ENCODE measurements at regions not wholly inside any gene's neighbourhood (a gene's known extent, or its start where the extent isn't known, plus 50 kb on each side); places are given as distances from the start of the nearest gene placed in this dataset.

DNA sequence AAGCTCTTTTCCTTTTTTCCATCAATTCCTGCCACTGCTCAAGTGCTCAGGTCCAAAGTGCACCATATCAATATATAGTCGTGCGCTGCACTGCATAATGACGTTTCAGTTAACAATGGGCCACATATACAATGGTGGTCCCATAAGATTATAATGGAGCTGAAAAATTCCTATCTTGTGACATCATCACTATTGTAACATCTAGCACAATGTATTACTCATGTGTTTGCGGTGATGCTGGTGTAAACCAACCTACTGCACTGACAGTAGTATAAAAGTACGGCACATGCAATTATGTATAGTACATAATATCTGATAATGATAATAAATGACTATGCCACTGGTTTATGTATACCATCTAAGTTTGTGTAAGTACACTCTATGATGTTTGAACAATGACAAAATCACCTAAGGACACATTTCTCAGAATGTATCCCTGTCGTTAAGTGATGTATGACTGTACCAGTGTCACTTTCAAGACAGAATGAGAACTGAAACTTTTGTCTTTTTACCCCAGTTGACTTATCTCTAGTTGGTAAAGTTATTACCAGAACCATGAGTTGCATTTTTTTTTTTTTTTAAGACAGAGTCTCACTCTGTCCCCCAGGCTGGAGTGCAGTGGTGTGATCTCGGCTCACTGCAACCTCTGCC lies 53.7 kb upstream of the INSM2 start:
- TF ChIP-seq, protein P1, sequence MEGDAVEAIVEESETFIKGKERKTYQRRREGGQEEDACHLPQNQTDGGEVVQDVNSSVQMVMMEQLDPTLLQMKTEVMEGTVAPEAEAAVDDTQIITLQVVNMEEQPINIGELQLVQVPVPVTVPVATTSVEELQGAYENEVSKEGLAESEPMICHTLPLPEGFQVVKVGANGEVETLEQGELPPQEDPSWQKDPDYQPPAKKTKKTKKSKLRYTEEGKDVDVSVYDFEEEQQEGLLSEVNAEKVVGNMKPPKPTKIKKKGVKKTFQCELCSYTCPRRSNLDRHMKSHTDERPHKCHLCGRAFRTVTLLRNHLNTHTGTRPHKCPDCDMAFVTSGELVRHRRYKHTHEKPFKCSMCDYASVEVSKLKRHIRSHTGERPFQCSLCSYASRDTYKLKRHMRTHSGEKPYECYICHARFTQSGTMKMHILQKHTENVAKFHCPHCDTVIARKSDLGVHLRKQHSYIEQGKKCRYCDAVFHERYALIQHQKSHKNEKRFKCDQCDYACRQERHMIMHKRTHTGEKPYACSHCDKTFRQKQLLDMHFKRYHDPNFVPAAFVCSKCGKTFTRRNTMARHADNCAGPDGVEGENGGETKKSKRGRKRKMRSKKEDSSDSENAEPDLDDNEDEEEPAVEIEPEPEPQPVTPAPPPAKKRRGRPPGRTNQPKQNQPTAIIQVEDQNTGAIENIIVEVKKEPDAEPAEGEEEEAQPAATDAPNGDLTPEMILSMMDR (conservative IDR thresholded peaks at IDR 0.05; ENCODE audit: low read depth, low read length) = no peak
- no peak for TF ChIP-seq EZH2 (IDR thresholded peaks at IDR 0.05; ENCODE audit: low read length, unreplicated experiment)
